Stimulated activated CD4-positive, alpha-beta T cell treated with anti-CD3 and anti-CD28 coated beads, Interleukin-12 subunit alpha, Interleukin-12 subunit beta, amount 100 ng/mL, for 24 hours (primary cell): ENCODE measurements at regions not wholly inside any gene's neighbourhood (a gene's known extent, or its start where the extent isn't known, plus 50 kb on each side); places are given as distances from the start of the nearest gene placed in this dataset.

Experiments
- DNase-seq, 2 experiments: peaks; one replicate each; pipeline ENCODE4 v3.0.0-alpha.2; 2020; ENCODE audit warnings: low read depth in 2 of 2

- DNase-seq, result no peak
Measured at GRCh38 chr1:222911866-222912265, 97.0 kb downstream of the DISP1 start.

GRCh38 chr1:222912730-222913129 is 97.9 kb downstream of the DISP1 start:
- DNase-seq, result no peak

GRCh38 chr1:222914861-222915632 is 100.2 kb downstream of the DISP1 start:
- DNase-seq, result no peak

DNA sequence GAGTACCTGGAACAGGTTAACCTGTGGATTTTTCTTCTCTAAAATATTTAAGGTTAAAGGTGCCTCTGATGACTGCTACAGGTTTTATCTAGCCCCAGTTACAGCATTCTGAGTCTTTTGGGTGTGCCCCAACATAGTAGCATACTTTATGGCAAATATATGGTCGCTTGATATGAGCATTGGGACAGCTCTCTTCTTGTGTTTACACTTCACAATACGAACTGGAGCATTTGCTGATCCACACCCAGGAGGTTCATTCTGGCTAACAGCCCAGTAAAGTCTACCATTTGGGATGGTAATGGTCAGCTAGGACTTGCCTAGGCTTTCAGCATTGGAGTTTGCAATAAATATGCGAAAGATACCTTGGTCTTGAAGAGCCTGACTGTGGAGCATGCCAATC is 101.3 kb downstream of the DISP1 start:
- no peak for DNase-seq

- DNase-seq, result no peak
Measured at GRCh38 chr1:222918801-222919477, 104.1 kb downstream of the DISP1 start.

DNA sequence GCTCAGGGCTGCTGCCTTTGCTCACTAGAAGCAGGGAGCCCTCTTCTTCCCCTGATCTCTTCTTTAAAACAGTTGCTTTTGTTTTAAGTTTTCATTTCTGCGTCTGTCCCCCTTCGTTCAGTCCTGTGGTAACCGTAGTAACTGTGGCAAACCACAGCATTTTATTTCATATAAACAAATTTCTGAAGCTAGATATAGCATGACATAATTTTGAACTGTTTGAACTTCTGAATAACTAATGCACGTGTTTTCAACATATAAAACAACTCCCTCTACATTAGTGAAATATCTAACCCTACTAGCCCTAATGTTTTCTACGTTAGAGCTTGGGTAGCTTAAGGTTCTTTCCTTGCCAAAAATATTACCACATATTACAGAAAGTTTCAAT is 104.6 kb downstream of the DISP1 start:
- DNase-seq, result no peak

- DNase-seq, result no peak
Measured at GRCh38 chr1:222920169-222920568, 105.3 kb downstream of the DISP1 start.

- no peak for DNase-seq
Measured at GRCh38 chr1:222921945-222922344, 107.1 kb downstream of the DISP1 start.

DNA sequence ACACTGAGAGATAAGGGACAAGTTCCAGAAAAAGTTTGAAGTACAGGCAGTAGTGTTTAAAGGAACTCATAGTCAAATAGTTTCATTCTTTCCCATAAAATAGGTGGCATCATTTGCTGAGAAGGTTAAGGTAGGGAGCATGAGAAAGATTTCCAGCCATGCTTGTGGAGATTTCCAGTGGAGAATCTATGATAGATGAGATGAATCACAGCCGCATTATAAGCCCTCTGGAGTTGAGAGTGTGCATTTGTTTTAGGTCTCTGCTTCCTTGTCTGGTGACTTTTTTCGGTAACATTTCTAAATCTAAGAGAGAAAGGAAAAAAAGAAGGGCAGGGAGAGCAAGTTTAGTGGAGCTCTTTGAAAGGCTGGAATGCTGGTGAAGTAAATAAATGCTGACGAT is 108.7 kb downstream of the DISP1 start:
- DNase-seq, result no peak

DNA sequence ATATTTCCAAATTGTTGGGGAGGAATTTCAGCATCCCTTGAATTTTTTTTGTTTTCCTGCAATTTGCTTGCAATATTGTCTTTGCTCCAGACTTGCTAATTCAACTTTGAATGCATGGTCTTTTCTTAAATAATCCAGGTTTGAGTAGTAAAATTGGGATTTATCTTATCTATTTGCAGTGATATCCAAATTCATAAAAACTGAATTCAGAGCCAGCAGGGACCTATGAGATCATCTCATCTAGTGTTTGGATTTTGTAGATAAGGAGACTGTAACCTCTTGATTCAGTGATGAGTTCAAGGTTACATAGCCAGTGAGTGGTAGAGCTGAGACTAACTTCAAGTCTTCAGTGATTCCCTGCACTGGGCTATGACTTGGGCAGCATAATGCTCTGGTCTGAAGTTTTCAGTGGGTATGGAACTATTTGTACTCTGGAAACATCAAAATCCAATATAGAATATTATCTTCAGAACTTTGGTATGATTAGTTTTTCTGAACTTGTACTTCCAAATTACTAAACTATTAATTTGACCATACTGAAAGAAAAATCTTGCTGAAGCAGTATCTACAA is 109.4 kb downstream of the DISP1 start:
- no peak for DNase-seq

- DNase-seq, result no peak
Measured at GRCh38 chr1:222926566-222926965, 111.7 kb downstream of the DISP1 start.

DNA sequence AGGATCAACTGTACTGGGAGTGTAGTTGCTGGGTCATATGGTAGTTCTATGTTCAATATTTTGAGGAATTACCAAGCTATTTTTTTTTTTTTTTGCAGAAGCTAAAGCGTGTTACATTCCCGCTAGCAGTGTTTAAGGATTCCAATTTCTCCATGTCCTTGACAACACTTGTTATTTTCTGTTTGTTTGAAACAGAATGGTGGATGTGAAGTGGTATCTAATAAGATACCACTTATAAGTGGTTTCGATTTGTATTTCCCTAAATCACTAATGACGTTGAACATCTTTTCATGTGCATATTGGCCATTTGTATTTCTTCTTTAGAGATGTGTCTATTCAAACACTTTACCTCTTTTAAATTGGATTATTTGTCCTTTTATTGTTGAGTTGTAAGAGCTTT is 112.2 kb downstream of the DISP1 start:
- DNase-seq, result no peak

DNA sequence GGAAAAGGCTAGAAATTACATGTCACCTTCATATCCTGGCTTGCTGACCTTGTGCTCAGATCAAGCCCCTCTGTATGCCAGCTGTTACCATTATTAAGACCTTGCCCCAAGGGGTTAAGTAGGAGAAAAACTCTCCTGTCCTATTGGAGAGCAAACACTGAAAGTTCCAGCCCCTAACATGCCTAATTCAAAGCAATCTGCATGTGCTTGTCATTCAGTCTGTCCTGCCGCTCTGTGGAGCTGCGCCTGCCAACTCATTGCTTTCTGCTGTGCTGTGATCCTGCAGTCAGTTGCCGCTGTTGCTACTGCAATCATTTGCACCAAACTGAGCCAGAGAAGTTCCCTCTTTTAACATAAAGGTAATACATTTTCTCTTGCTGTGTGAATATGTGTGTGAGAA is 113.4 kb downstream of the DISP1 start:
- DNase-seq, result no peak

- no peak for DNase-seq
Measured at GRCh38 chr1:222930070-222930469, 115.2 kb downstream of the DISP1 start.

DNA sequence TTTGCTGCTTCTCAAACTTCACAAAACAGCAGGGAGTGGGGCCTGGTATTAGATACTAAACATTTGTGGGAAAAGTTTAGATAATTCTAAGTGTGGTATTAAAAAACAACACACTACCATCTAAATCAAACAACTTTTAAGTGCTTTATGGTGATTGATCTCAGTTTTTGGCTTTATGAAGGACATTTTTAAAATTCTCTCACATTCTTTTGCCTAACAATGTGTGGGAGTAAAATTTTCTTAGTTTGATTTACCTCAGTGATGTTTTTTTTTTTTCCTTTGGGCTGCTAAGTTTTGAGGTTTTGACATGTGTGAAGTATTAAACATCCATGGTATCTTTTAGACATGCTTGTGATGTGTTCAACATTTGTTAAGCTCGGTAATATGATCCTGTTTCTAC is 116.2 kb downstream of the DISP1 start:
- DNase-seq, result no peak

GRCh38 chr1:222933273-222933672 is 118.4 kb downstream of the DISP1 start:
- no peak for DNase-seq

DNA sequence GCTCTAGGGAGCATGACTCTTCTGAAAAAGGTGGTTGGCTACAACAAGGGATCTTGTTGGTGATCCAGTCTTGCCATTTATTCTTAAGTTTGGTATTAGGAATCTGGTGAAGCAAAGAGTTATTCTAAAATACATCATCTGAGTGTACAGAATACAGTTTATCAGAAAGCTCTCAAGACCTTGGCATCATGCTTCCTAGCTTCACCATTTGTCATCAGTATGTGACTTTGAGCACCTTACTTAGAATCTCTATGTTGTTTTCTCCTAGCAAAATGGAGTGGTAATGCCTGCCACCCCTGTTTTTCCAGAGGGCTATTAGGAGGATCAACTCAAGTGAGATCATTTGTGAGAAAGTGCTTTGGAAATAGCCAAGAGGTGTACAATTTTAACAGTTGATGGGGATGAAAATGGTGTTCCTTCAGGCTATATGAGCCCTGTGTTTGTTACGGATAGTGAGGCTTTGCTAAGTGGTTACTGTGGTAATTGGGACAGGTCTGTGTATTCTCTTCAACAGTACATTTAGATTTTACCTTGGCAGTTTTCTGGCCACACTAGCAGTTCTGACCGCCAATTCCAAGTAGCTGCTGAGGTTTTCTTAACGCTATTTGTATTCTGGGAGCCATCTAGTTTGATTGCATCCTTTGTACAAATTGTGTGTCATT is 120.5 kb downstream of the DISP1 start:
- no peak for DNase-seq

GRCh38 chr1:222936042-222936441 is 121.2 kb downstream of the DISP1 start:
- DNase-seq, result no peak

DNA sequence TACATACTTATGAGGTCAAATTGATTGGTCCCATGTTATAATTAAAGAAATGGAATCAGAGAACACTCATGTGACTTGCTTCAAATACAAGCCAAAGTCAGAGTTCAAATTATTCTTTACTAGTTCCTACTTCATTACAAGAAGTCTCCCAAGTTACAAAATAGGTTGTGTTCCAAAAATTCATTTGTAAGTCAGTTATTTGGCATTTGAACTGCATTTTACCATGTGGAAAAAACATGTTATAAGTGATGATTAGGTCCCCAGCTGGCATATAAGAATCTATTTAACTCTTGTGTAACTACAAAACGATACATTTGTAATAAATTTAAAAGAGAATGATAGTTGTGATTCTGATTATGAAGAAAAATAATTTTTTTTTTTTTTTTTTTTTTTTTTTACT is 124.1 kb downstream of the DISP1 start:
- no peak for DNase-seq

GRCh38 chr1:222940095-222940494 is 125.3 kb downstream of the DISP1 start:
- no peak for DNase-seq

GRCh38 chr1:222940906-222941305 is 126.1 kb downstream of the DISP1 start:
- DNase-seq, result no peak

DNA sequence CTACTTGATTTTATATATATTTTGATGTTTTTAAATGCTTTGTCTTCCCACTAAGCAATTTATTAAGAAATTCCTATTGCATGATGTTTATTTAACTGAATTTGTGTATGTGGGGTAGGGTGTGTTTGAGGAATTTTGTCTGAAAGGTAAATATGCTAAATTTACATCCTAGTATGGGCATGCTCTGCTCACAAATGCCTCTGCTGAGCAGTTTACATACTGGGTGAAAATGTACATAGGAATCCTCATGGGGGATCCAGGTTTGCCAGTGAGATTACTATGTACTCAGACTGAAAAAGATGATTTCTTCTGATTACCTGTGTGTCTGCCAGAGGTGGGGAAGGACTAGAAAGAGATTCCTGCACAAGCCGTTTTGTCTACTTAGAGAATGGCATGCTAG is 126.6 kb downstream of the DISP1 start:
- no peak for DNase-seq

DNA sequence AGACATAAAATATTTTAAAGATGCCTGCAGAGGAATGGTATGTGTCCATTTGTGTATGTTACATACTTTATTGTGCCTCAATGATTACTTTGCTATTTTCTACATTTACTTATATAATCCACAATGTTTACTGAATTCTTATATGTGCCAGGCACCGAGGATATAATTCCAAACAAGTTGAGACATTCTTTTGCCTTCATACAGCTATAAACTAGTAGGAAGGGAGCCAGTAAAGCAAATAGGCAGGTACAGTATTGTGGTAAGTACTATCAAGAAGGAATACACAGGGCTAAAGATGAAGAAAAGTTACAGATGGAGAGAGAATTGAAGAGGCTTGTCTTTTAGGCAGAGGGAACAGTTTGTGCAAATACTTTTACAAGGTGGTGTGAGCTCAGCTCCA is 131.6 kb downstream of the DISP1 start:
- DNase-seq, result no peak
